Naive thymus-derived CD8-positive, alpha-beta T cell (primary cell): ENCODE measurements at regions not wholly inside any gene's neighbourhood (a gene's known extent, or its start where the extent isn't known, plus 50 kb on each side); places are given as distances from the start of the nearest gene placed in this dataset.

Source experiments
- ATAC-seq, 2 donors: fragments of 150-1000 bp; cut with Tn5 transposase in 1 of 2; sonication (Bioruptor Pico), chemical (Tn5 transposase) in 1 of 2; 1 replicate in 1 of 2; 2 replicates in 1 of 2; pipeline ENCODE4 v1.10.0; 2021; ENCODE audit warnings: mild to moderate bottlenecking in 2 of 2, moderate library complexity in 2 of 2
- POLR2A ChIA-PET: fragments of 350-600 bp; sonication (Branson Sonifier 250); formaldehyde crosslinking; loops from one replicate; lab custom pipeline; 2021; ENCODE audit warnings: antibody characterized with exemption; lab: Charles Lee
- DNase-seq, 10 donors: peaks; one replicate each; pipeline versions ENCODE4 v3.0.0 to v3.0.0-alpha.2; 2020 to 2022
- H3K27ac Mint-ChIP-seq, 10 donors: one replicate each; pipeline ENCODE4 v1.8.0; 2020 to 2022; ENCODE audit warnings: mild to moderate bottlenecking in 10 of 10, mixed read lengths in 10 of 10, moderate library complexity in 4 of 10, inconsistent platforms in 1 of 10
- H3K27me3 Mint-ChIP-seq, 5 donors: one replicate each; pipeline ENCODE4 v1.8.0; 2021 to 2022; ENCODE audit warnings: mixed read lengths in 5 of 5
- H3K36me3 Mint-ChIP-seq, 3 donors: one replicate each; pipeline ENCODE4 v1.8.0; 2020 to 2022; ENCODE audit warnings: mixed read lengths in 3 of 3, mild to moderate bottlenecking in 2 of 3, inconsistent platforms in 1 of 3
- H3K4me1 Mint-ChIP-seq, 4 donors: one replicate each; pipeline ENCODE4 v1.8.0; 2021 to 2022; ENCODE audit warnings: mixed read lengths in 4 of 4
- H3K4me3 Mint-ChIP-seq, 10 donors: one replicate each; pipeline ENCODE4 v1.8.0; 2020 to 2022; ENCODE audit warnings: mild to moderate bottlenecking in 10 of 10, mixed read lengths in 10 of 10, moderate library complexity in 6 of 10, inconsistent platforms in 1 of 10
- H3K9me3 Mint-ChIP-seq, 9 donors: one replicate each; pipeline ENCODE4 v1.8.0; 2020 to 2022; ENCODE audit warnings: mixed read lengths in 9 of 9, mild to moderate bottlenecking in 3 of 9, inconsistent platforms in 1 of 9, moderate library complexity in 1 of 9

- no peaks in the 10 kb centered on the region for H3K4me1 Mint-ChIP-seq
- no peak for DNase-seq
- ATAC-seq: no peak
- POLR2A ChIA-PET: no interaction called here
- no peak overlapping the region for H3K27ac Mint-ChIP-seq
- H3K4me3 Mint-ChIP-seq: no peak overlapping the region
- H3K36me3 Mint-ChIP-seq: no peaks in the 10 kb centered on the region
- no peaks in the 10 kb centered on the region for H3K27me3 Mint-ChIP-seq
- peaks cover 8 to 57% (median 12%) of the 10 kb centered on the region in 9 donors for H3K9me3 Mint-ChIP-seq
Observed at GRCh38 chr11:25159341-25159740, 662.5 kb downstream of the LUZP2 start.

- no peak for DNase-seq
- no peak for ATAC-seq
- Mint-ChIP-seq H3K27me3 (no peaks in the 10 kb centered on the region), H3K36me3 (no peaks in the 10 kb centered on the region), H3K4me1 (no peaks in the 10 kb centered on the region), H3K27ac (no peak overlapping the region), H3K4me3 (no peak overlapping the region), H3K9me3 (peaks cover 0 to 40% (median 10%) of the 10 kb centered on the region in 9 donors)
- POLR2A ChIA-PET: no interaction called here
Observed at GRCh38 chr11:25163421-25163820, 666.6 kb downstream of the LUZP2 start.

- no peak for DNase-seq
- Mint-ChIP-seq H3K4me1 (no peaks in the 10 kb centered on the region), H3K4me3 (no peak overlapping the region), H3K27ac (no peak overlapping the region), H3K9me3 (peaks cover 2 to 40% (median 14%) of the 10 kb centered on the region in 9 donors), H3K36me3 (peaks cover 0 to 7% (median 0%) of the 10 kb centered on the region in 3 donors), H3K27me3 (no peaks in the 10 kb centered on the region)
- ATAC-seq: no peak
- POLR2A ChIA-PET: no interaction called here
Observed at GRCh38 chr11:25180187-25180586, 683.3 kb downstream of the LUZP2 start.

- Mint-ChIP-seq H3K9me3 (peaks cover 0 to 24% (median 7%) of the 10 kb centered on the region in 9 donors), H3K27ac (no peak overlapping the region), H3K27me3 (no peaks in the 10 kb centered on the region), H3K4me1 (no peaks in the 10 kb centered on the region), H3K4me3 (no peak overlapping the region), H3K36me3 (no peaks in the 10 kb centered on the region)
- DNase-seq (no peak), ATAC-seq (no peak)
- POLR2A ChIA-PET: no interaction called here
Observed at GRCh38 chr11:25183411-25183810, 686.6 kb downstream of the LUZP2 start.

- H3K4me1 Mint-ChIP-seq: no peaks in the 10 kb centered on the region
- H3K36me3 Mint-ChIP-seq: no peaks in the 10 kb centered on the region
- POLR2A ChIA-PET: no interaction called here
- DNase-seq (no peak), ATAC-seq (no peak)
- H3K27me3 Mint-ChIP-seq: no peaks in the 10 kb centered on the region
- H3K4me3 Mint-ChIP-seq: no peak overlapping the region
- no peak overlapping the region for H3K27ac Mint-ChIP-seq
- peaks cover 0 to 30% (median 7%) of the 10 kb centered on the region in 9 donors for H3K9me3 Mint-ChIP-seq
Observed at GRCh38 chr11:25197515-25197914, 700.7 kb downstream of the LUZP2 start.

- peaks cover 2 to 40% (median 12%) of the 10 kb centered on the region in 9 donors for H3K9me3 Mint-ChIP-seq
- H3K27me3 Mint-ChIP-seq: no peaks in the 10 kb centered on the region
- POLR2A ChIA-PET: no interaction called here
- no peak overlapping the region for H3K27ac Mint-ChIP-seq
- DNase-seq (no peak), ATAC-seq (no peak)
- H3K4me3 Mint-ChIP-seq: no peak overlapping the region
- H3K4me1 Mint-ChIP-seq: no peaks in the 10 kb centered on the region
- no peaks in the 10 kb centered on the region for H3K36me3 Mint-ChIP-seq
Observed at GRCh38 chr11:25198704-25199103, 701.9 kb downstream of the LUZP2 start.

- no peak overlapping the region for H3K4me3 Mint-ChIP-seq
- no peaks in the 10 kb centered on the region for H3K4me1 Mint-ChIP-seq
- no peak overlapping the region for H3K27ac Mint-ChIP-seq
- POLR2A ChIA-PET: no interaction called here
- H3K9me3 Mint-ChIP-seq: peaks cover 2 to 36% (median 13%) of the 10 kb centered on the region in 9 donors
- no peak for ATAC-seq
- no peaks in the 10 kb centered on the region for H3K27me3 Mint-ChIP-seq
- no peak for DNase-seq
- no peaks in the 10 kb centered on the region for H3K36me3 Mint-ChIP-seq
Observed at GRCh38 chr11:25200925-25201324, 704.1 kb downstream of the LUZP2 start.

- no peak for ATAC-seq
- POLR2A ChIA-PET: no interaction called here
- H3K4me3 Mint-ChIP-seq: no peak overlapping the region
- H3K4me1 Mint-ChIP-seq: no peaks in the 10 kb centered on the region
- no peak overlapping the region for H3K27ac Mint-ChIP-seq
- H3K27me3 Mint-ChIP-seq: no peaks in the 10 kb centered on the region
- peaks cover 4 to 44% (median 16%) of the 10 kb centered on the region in 9 donors for H3K9me3 Mint-ChIP-seq
- no peak for DNase-seq
- H3K36me3 Mint-ChIP-seq: no peaks in the 10 kb centered on the region
Observed at GRCh38 chr11:25206762-25207161, 709.9 kb downstream of the LUZP2 start.

GRCh38 chr11:25211635-25212254 lies 714.9 kb downstream of the LUZP2 start:
- no peaks in the 10 kb centered on the region for H3K4me1 Mint-ChIP-seq
- no peak overlapping the region for H3K27ac Mint-ChIP-seq
- H3K4me3 Mint-ChIP-seq: no peak overlapping the region
- peaks cover 4 to 37% (median 11%) of the 10 kb centered on the region in 9 donors for H3K9me3 Mint-ChIP-seq
- no peak for DNase-seq
- no peaks in the 10 kb centered on the region for H3K27me3 Mint-ChIP-seq
- no peak for ATAC-seq
- POLR2A ChIA-PET: no interaction called here
- H3K36me3 Mint-ChIP-seq: no peaks in the 10 kb centered on the region

- POLR2A ChIA-PET: no interaction called here
- no peaks in the 10 kb centered on the region for H3K27me3 Mint-ChIP-seq
- ATAC-seq: no peak
- no peaks in the 10 kb centered on the region for H3K36me3 Mint-ChIP-seq
- DNase-seq: no peak
- H3K9me3 Mint-ChIP-seq: peaks cover 3 to 44% (median 7%) of the 10 kb centered on the region in 9 donors
- H3K4me1 Mint-ChIP-seq: no peaks in the 10 kb centered on the region
- H3K4me3 Mint-ChIP-seq: no peak overlapping the region
- no peak overlapping the region for H3K27ac Mint-ChIP-seq
Observed at GRCh38 chr11:25214535-25215176, 717.8 kb downstream of the LUZP2 start.

- no peaks in the 10 kb centered on the region for H3K36me3 Mint-ChIP-seq
- no peak for ATAC-seq
- H3K9me3 Mint-ChIP-seq: peaks cover 1 to 41% (median 12%) of the 10 kb centered on the region in 9 donors
- H3K27me3 Mint-ChIP-seq: no peaks in the 10 kb centered on the region
- no peak overlapping the region for H3K27ac Mint-ChIP-seq
- DNase-seq: no peak
- H3K4me3 Mint-ChIP-seq: no peak overlapping the region
- POLR2A ChIA-PET: no interaction called here
- H3K4me1 Mint-ChIP-seq: no peaks in the 10 kb centered on the region
Observed at GRCh38 chr11:25218036-25218435, 721.2 kb downstream of the LUZP2 start.

- Mint-ChIP-seq H3K4me3 (no peak overlapping the region), H3K4me1 (no peaks in the 10 kb centered on the region), H3K9me3 (peaks cover 7 to 45% (median 17%) of the 10 kb centered on the region in 9 donors), H3K36me3 (no peaks in the 10 kb centered on the region), H3K27ac (no peak overlapping the region), H3K27me3 (no peaks in the 10 kb centered on the region)
- ATAC-seq (no peak), DNase-seq (no peak)
- POLR2A ChIA-PET: no interaction called here
Observed at GRCh38 chr11:25225078-25225477, 728.2 kb downstream of the LUZP2 start.

GRCh38 chr11:25242928-25243327 lies 746.1 kb downstream of the LUZP2 start:
- H3K36me3 Mint-ChIP-seq: no peaks in the 10 kb centered on the region
- no peak overlapping the region for H3K4me3 Mint-ChIP-seq
- H3K4me1 Mint-ChIP-seq: no peaks in the 10 kb centered on the region
- H3K27ac Mint-ChIP-seq: no peak overlapping the region
- peaks cover 9 to 35% (median 13%) of the 10 kb centered on the region in 9 donors for H3K9me3 Mint-ChIP-seq
- H3K27me3 Mint-ChIP-seq: no peaks in the 10 kb centered on the region
- ATAC-seq: no peak
- POLR2A ChIA-PET: no interaction called here
- DNase-seq: no peak

GRCh38 chr11:25244126-25244525 lies 747.3 kb downstream of the LUZP2 start:
- H3K27me3 Mint-ChIP-seq: no peaks in the 10 kb centered on the region
- no peak for DNase-seq
- H3K4me1 Mint-ChIP-seq: no peaks in the 10 kb centered on the region

More at GRCh38 chr11:25244126-25244525, 747.3 kb downstream of the LUZP2 start:
- no peak overlapping the region for H3K4me3 Mint-ChIP-seq
- H3K9me3 Mint-ChIP-seq: peaks cover 10 to 35% (median 13%) of the 10 kb centered on the region in 9 donors
- no peaks in the 10 kb centered on the region for H3K36me3 Mint-ChIP-seq
- no peak for ATAC-seq
- POLR2A ChIA-PET: no interaction called here
- H3K27ac Mint-ChIP-seq: no peak overlapping the region
